CD4-positive, alpha-beta T cell treated with Interleukin-4 for 1 hour (primary cell): ENCODE measurements at regions not wholly inside any gene's neighbourhood (a gene's known extent, or its start where the extent isn't known, plus 50 kb on each side); places are given as distances from the start of the nearest gene placed in this dataset.
"Not testable (repeated sequence)": the region's sequence is repeated elsewhere in the genome, so short reads cannot be mapped to it uniquely, and the experiment has no call there.

Experiments used
- DNase-seq, 2 donors: peaks; one replicate each; pipeline ENCODE4 v3.0.0-alpha.2; 2020 to 2022

DNA sequence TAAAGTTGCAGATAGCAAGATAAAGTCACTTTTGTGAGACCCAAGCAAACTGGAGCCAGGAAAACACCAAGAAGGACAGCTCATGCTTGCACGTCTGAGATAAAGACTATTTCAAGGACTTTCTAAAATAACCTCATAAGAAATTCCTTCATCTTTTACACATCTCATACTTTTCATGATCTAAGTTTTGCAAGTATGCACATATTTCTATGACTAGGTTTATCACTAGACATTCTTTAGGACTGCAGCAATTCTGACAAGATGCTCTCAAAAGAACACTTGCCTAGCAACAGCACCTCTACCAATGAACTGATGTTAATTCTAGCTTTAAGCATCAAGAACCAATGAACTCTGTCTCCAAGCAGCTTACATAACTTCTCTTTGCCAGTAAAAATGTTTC, 457.6 kb downstream of the SEMA3D start:
- DNase-seq: no peak

GRCh38 chr7:84722734-84723133, 464.1 kb downstream of the SEMA3D start:
- no peak for DNase-seq

GRCh38 chr7:84722086-84722485, 464.8 kb downstream of the SEMA3D start:
- DNase-seq: no peak

DNA sequence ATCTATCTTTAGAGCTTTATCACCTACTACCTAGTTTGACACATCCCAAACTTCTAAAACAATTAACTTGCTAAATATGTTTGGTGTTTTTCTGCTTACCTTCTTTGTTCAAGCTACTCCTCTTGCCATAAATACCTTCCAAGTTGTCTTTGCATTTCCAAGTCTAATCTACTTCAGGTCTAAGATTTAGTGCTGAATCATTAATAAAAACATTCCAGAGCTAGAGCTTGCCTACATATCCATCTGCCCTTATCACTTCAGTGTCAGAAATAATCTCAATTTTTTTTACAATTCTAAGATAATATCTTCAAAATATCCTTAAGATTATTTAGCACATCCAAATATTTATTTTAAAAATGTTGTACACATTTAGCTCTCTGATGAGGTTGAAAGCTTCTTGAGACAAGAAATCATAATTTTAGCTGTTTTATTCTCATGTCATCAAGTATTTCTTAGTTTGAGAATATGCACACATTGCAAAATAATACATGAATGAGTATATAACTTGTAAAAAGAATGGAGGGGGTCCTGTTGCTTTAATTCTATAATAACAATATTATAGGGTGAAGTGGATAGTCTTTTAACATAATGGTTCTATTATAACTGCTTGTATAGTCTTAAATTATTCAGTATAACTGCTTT, 466.3 kb downstream of the SEMA3D start:
- DNase-seq: no peak

GRCh38 chr7:84714765-84715164, 472.1 kb downstream of the SEMA3D start:
- no peak for DNase-seq

DNA sequence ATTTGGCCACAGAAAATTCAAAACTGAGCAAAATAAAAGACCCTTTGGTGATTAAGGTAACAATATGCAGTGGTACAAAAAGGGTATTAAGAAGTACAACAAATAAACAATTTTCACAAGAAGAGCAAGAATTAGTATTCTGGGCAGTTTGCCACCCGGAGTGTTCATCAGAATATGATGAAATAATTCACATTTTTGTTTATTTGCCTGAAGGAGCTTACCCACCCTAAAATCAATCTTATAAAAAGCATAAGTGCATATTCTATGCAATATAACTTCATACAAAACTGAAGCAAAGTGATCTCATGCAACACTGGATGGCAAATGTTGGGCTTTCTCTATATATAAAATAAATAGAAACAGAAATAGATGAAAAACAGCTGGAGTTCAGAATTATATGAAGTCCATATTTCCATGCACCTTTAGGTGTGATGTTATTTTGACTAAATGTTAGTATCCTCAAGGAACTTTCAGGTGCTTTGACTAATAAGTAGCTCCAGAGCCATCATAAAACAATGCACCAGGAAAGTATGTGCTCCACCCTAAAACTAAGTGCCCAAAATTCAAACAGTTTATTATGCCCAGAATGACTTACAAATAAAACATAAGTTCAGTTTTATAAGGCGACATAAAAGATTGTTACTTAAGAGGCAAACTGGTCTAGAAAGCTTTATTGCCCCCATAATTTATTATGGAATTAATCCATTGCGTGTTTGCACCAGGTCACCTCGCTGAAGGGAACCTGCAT, 474.3 kb downstream of the SEMA3D start:
- no peak for DNase-seq

- DNase-seq: not testable (repeated sequence)
Observed at GRCh38 chr7:84710538-84710937, 476.3 kb downstream of the SEMA3D start.

DNA sequence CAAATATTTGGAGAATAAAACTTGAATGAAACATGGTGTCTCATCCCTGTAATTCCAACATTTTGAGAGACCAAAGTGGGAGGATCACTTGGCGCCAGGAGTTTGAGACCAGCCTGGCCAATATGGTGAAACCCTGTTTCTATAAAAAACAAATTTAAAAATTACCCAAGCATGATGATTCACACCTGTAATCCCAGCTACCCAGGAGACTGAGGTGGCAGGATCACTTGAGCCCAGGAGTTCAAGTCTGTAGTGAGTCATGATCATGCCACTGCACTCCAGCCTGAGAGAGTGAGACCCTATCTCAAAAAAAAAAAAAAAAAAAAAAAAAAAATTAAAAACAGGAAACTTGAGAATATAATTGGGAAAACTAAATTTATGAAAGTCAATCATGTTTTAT, 481.1 kb downstream of the SEMA3D start:
- DNase-seq: no peak

DNA sequence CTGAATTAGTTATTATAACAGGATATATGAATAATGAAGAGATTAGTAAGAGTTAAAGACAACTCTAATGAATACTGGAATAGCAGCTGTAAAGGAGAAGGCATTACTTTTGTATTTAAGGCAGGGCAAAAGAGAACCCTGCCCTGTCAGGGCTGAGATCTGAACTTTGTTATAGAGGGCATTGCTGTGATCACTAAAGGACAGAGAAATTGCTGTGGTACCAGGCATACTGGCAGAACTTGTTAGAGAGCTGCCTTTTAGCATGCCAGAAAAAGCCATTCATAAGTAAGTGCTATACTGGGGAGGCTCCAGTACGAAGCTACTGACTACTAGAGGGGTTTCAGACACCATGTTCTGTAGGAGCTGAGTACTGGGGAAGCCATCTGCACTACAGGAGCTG, 481.8 kb downstream of the SEMA3D start:
- no peak for DNase-seq

DNA sequence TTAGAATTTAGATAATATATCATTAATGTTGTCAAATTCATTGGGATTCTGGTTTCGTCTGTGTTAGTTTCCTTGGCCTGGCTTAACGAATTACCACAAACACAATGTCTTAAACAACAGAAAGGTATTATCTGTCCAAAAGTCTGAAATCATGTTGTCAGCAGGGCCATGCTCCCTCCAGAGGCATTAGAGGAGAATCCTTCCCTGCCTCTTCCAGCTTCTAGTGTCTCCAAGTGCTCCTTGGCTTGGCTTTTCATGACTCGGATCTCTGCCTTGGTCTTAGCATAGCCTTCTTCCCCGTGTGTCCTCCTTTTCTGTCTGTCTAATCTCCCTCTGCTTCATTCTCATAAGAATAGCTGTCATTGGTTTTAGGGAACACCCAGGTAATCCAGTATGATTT, 482.5 kb downstream of the SEMA3D start:
- DNase-seq: no peak

- no peak for DNase-seq
Observed at GRCh38 chr7:84701524-84702306, 485.1 kb downstream of the SEMA3D start.

DNA sequence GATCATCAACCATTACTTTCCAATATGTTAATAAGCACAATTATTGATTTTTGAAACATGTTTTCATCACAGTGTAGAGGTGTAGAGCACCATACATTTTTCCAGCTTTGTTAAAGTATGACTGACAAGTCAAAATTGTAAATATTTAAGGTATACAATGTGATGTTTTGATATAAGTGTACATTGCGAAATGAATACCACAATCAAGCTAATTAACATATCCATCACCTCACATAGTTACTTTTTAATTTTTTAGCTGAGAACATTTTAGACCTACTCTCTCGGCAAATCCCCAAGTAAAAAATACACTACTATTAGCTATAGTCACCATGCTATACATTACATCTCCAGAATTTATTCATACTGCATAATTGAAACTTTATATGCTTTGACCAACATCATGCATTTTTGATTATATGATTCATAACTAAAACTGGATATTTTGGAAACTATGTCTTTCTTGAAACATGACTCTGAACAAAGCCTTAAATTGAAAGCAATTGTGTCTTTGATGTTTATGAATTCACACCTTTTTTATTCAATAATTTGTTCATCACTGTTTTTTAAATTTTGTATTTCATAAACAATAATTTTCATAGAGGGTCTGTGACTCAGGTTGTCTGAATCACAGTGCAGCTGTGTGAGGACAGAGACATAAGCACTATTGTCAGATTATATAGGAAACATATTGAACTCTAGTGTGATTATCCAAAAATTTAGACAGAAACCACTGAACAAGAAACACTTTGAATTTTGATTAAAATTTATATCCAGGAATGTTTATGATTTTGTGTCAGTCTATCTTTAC, 486.1 kb downstream of the SEMA3D start:
- DNase-seq: no peak

- no peak for DNase-seq
Observed at GRCh38 chr7:84697506-84697905, 489.4 kb downstream of the SEMA3D start.

DNA sequence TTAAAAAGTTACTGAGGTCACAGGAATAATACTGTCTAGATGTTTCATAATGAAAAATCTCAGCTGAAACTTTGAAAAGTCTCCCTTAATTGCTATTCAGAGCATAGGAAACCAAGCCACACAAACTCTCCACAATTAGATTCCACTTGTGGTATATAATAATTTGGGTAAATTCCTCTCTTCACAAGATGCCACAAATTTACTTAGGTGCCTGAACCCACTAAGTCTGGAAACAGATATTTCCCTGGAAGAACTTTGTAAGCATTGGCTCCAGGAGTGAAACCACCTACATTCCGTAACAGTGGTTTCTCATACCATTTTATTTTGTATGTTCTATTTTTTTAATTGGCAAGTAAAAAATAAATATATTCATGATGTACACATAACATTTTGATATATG, 493.4 kb downstream of the SEMA3D start:
- no peak for DNase-seq

DNA sequence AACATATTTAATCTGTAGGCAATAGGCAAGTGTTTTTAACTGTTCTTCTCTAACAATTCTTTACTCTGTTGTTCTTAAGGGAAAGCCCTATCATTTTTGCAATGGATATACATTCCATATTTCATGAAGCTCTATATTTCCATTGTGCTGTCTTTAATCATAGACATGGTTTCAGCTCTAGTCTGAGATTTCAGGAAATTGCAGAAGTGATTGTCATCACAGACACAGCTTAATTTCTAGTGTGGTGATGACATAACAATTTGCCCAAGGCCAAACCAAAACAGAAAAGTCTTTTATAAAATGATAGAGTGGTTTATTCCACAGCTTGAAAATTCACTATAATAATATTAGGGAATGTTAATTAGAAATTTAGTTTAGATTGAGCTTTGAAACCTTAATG, 494.1 kb upstream of the SEMA3A start:
- DNase-seq: no peak

- DNase-seq: no peak
Observed at GRCh38 chr7:84686373-84686772, 491.8 kb upstream of the SEMA3A start.

DNA sequence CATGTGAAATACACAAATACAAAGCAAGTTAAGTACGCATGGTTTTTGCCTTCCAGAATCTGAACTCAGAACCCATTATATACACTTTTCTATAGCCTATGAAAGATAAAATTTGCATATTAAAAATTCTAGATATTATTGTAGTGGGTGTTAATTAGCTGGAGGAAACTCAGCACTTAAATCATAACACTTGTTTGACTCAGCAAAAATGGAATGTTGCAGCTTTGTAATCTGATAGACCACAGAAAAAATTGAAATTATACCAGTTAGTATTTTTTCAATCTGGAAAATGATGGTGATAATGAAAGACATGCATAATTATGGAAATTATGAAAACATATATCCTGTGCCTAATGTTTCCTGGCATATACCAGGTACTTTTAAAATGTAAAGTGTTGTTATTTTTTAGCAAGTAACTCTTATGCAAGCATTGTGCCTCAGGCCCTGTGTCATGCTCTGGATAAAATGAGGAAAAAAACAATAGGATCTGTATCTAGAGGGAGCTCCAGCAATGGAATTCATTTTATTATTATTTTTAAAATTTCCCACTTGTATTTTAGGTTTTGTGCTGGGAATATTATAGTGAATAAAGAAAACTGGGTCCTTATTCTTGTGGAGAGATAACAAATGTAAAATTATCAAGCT, 490.4 kb upstream of the SEMA3A start:
- DNase-seq: no peak

GRCh38 chr7:84682543-84682942, 488.0 kb upstream of the SEMA3A start:
- DNase-seq: no peak

DNA sequence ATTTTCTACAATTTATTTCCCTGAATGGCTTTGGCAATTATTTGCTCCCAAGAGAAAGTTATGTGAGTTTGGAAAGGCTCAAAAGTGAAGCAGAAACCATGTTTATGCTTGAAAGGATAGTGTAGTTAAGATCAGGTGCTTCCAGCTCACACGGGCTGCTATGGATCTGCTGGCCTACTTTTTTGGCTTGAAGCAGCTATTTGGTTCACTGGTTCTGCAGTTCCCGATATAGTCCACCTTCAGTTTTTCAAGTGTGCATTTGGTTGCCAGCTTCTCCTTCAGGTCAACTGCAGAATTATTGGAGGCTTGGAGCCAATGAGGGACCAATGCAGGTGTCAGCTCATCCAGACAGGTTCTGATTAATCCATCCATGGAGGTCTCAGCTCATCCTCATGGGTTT, 484.3 kb upstream of the SEMA3A start:
- no peak for DNase-seq

- DNase-seq: no peak
Observed at GRCh38 chr7:84677117-84677732, 482.6 kb upstream of the SEMA3A start.

GRCh38 chr7:84675633-84676034, 481.0 kb upstream of the SEMA3A start:
- no peak for DNase-seq
